SU-DHL-6 (cell line): ENCODE measurements at regions not wholly inside any gene's neighbourhood (a gene's known extent, or its start where the extent isn't known, plus 50 kb on each side); places are given as distances from the start of the nearest gene placed in this dataset.

Source experiments
- H2AFZ ChIP-seq: fragments of 200-600 bp; sonication (generic); 2 replicates; pipeline ENCODE4 v1.6.1; 2014; ENCODE audit warnings: low read depth, mild to moderate bottlenecking, moderate library complexity, mixed read lengths, antibody characterized with exemption, low read length; ENCODE audit not compliant: severe bottlenecking
- H3F3A ChIP-seq: fragments of 200-600 bp; shearing (Covaris generic); 2 replicates; pipeline ENCODE4 v1.6.0; 2016; ENCODE audit warnings: antibody characterized with exemption, mild to moderate bottlenecking; ENCODE audit not compliant: insufficient read depth
- H3K27ac ChIP-seq: fragments of 200-600 bp; sonication (generic); 2 replicates; pipeline ENCODE4 v1.5.1; 2016; ENCODE audit warnings: low read depth, mild to moderate bottlenecking, low read length, moderate library complexity, mixed read lengths
- H3K27me3 ChIP-seq: fragments of 200-600 bp; sonication (generic), shearing (Covaris generic); 2 replicates; pipeline ENCODE4 v1.6.0; 2014; ENCODE audit warnings: mild to moderate bottlenecking, low read length
- H3K36me3 ChIP-seq: fragments of 200-600 bp; sonication (generic); 2 replicates; pipeline ENCODE4 v1.6.1; 2014; ENCODE audit warnings: mild to moderate bottlenecking, low read length, mixed read lengths
- H3K4me2 ChIP-seq: fragments of 300-600, 200-600 bp; shearing (Covaris generic), sonication (generic); 2 replicates; pipeline ENCODE4 v1.6.0; 2014; ENCODE audit warnings: low read length, low read depth, mild to moderate bottlenecking; ENCODE audit not compliant: poor library complexity, severe bottlenecking
- H3K4me3 ChIP-seq: fragments of 200-600 bp; sonication (generic); 2 replicates; pipeline ENCODE4 v1.5.1; 2014; ENCODE audit warnings: antibody characterized with exemption, low read length, mild to moderate bottlenecking, mixed read lengths; ENCODE audit not compliant: insufficient read depth, poor library complexity, severe bottlenecking
- H3K79me2 ChIP-seq: fragments of 200-600 bp; sonication (generic); 2 replicates; pipeline ENCODE4 v1.6.1; 2014; ENCODE audit warnings: mild to moderate bottlenecking, low read length, moderate library complexity; ENCODE audit not compliant: insufficient read depth
- H3K9ac ChIP-seq: fragments of 200-600 bp; sonication (generic); 2 replicates; pipeline ENCODE4 v1.7.0; 2014; ENCODE audit warnings: mild to moderate bottlenecking, low read length
- H3K9me2 ChIP-seq: fragments of 200-600 bp; sonication (generic); replicated peaks from 2 replicates; pipeline ENCODE4 v1.6.1; 2014; ENCODE audit warnings: low read length; ENCODE audit not compliant: insufficient read depth
- H3K9me3 ChIP-seq: fragments of 200-600 bp; sonication (generic); 2 replicates; pipeline ENCODE4 v1.6.1; 2014; ENCODE audit warnings: low read length, mixed read lengths; ENCODE audit not compliant: insufficient read depth
- H4K20me1 ChIP-seq: fragments of 200-600 bp; sonication (generic); 2 replicates; pipeline ENCODE4 v1.6.1; 2014; ENCODE audit warnings: low read depth, mild to moderate bottlenecking, antibody characterized with exemption, low read length, moderate library complexity, mixed read lengths
- CTCF ChIP-seq: fragments of 200-600 bp; sonication (generic); IDR thresholded peaks from one replicate; pipeline ENCODE4 v1.5.1; 2017; ENCODE audit warnings: antibody characterized with exemption, mild to moderate bottlenecking, low read length, moderate library complexity; ENCODE audit not compliant: insufficient read depth, poor library complexity, severe bottlenecking
- EZH2phosphoT487 ChIP-seq: fragments of 200-600 bp; sonication (generic), shearing (Covaris generic); conservative IDR thresholded peaks from 2 replicates; pipeline ENCODE4 v1.6.1; 2018; ENCODE audit warnings: mild to moderate bottlenecking, antibody characterized with exemption, low read length, moderate library complexity, mixed read lengths

GRCh38 chr3:178044320-178044719, 491.9 kb upstream of the KCNMB2 start:
- no peaks in the 10 kb centered on the region for H3F3A ChIP-seq
- no peaks in the 10 kb centered on the region for H3K79me2 ChIP-seq
- TF ChIP-seq EZH2phosphoT487 (no peak), CTCF (no peak)
- H3K27me3 ChIP-seq, result no peaks in the 10 kb centered on the region
- no peaks in the 10 kb centered on the region for H3K9me3 ChIP-seq
- H3K27ac ChIP-seq, result no peak overlapping the region
- no peak overlapping the region for H3K4me3 ChIP-seq
- no peak overlapping the region for H3K9ac ChIP-seq
- H3K4me2 ChIP-seq, result no peak overlapping the region
- H4K20me1 ChIP-seq, result no peaks in the 10 kb centered on the region
- H3K9me2 ChIP-seq, result no peaks in the 10 kb centered on the region
- H2AFZ ChIP-seq, result no peak overlapping the region
- no peaks in the 10 kb centered on the region for H3K36me3 ChIP-seq

GRCh38 chr3:178047496-178047895, 488.7 kb upstream of the KCNMB2 start:
- TF ChIP-seq EZH2phosphoT487, result no peak
- Histone ChIP-seq H3K4me3 (no peak overlapping the region), H3K27ac (no peak overlapping the region), H3K79me2 (no peaks in the 10 kb centered on the region), H3K4me2 (no peak overlapping the region), H3K9me2 (no peaks in the 10 kb centered on the region), H3K36me3 (no peaks in the 10 kb centered on the region), H3F3A (no peaks in the 10 kb centered on the region), H3K9ac (no peak overlapping the region), H4K20me1 (no peaks in the 10 kb centered on the region), H3K9me3 (no peaks in the 10 kb centered on the region), H2AFZ (no peak overlapping the region), H3K27me3 (no peaks in the 10 kb centered on the region)

GRCh38 chr3:178048768-178049167, 487.5 kb upstream of the KCNMB2 start:
- Histone ChIP-seq H3F3A (no peaks in the 10 kb centered on the region), H3K27ac (no peak overlapping the region), H3K27me3 (no peaks in the 10 kb centered on the region), H4K20me1 (no peaks in the 10 kb centered on the region), H2AFZ (no peak overlapping the region), H3K4me2 (no peak overlapping the region), H3K36me3 (no peaks in the 10 kb centered on the region), H3K79me2 (no peaks in the 10 kb centered on the region), H3K9ac (no peak overlapping the region), H3K9me3 (no peaks in the 10 kb centered on the region), H3K9me2 (no peaks in the 10 kb centered on the region), H3K4me3 (no peak overlapping the region)
- no peak for TF ChIP-seq EZH2phosphoT487
- TF ChIP-seq CTCF, result no peak

- H4K20me1 ChIP-seq, result no peaks in the 10 kb centered on the region
- TF ChIP-seq EZH2phosphoT487, result no peak
- TF ChIP-seq CTCF, result no peak
- no peak overlapping the region for H3K9ac ChIP-seq
- H3K27ac ChIP-seq, result no peak overlapping the region
- H2AFZ ChIP-seq, result no peak overlapping the region
- H3F3A ChIP-seq, result no peaks in the 10 kb centered on the region
- H3K9me3 ChIP-seq, result no peaks in the 10 kb centered on the region
- H3K36me3 ChIP-seq, result no peaks in the 10 kb centered on the region
- H3K27me3 ChIP-seq, result no peaks in the 10 kb centered on the region
- no peaks in the 10 kb centered on the region for H3K79me2 ChIP-seq
- no peaks in the 10 kb centered on the region for H3K9me2 ChIP-seq
- H3K4me3 ChIP-seq, result no peak overlapping the region
- no peak overlapping the region for H3K4me2 ChIP-seq
Measured at GRCh38 chr3:178054471-178054870, 481.8 kb upstream of the KCNMB2 start.
